KMS-11 (cell line): ENCODE measurements at regions not wholly inside any gene's neighbourhood (a gene's known extent, or its start where the extent isn't known, plus 50 kb on each side); places are given as distances from the start of the nearest gene placed in this dataset.

Experiments
- H2AFZ ChIP-seq: fragments of 200-600 bp; sonication (generic); 2 replicates; pipeline ENCODE4 v1.6.1; 2016; ENCODE audit warnings: antibody characterized with exemption, mixed run types, low read depth
- H3K27ac ChIP-seq: fragments of 200-600 bp; sonication (generic); 2 replicates; pipeline ENCODE4 v1.6.1; 2016; ENCODE audit warnings: mild to moderate bottlenecking, mixed run types
- H3K27me3 ChIP-seq: fragments of 200-600 bp; sonication (generic); 2 replicates; pipeline ENCODE4 v1.6.1; 2017; ENCODE audit warnings: mild to moderate bottlenecking, low read depth, mixed run types, moderate library complexity; ENCODE audit not compliant: insufficient read depth
- H3K36me3 ChIP-seq: fragments of 200-600 bp; sonication (generic); 2 replicates; pipeline ENCODE4 v1.6.1; 2017; ENCODE audit warnings: mild to moderate bottlenecking, mixed run types; ENCODE audit not compliant: insufficient read depth
- H3K4me1 ChIP-seq: fragments of 200-600 bp; sonication (generic); 2 replicates; pipeline ENCODE4 v1.6.1; 2016; ENCODE audit warnings: mild to moderate bottlenecking, low read depth, mixed run types; ENCODE audit not compliant: poor library complexity, severe bottlenecking
- H3K4me2 ChIP-seq: fragments of 200-600 bp; sonication (generic); 2 replicates; pipeline ENCODE4 v1.7.0; 2016; ENCODE audit warnings: mild to moderate bottlenecking, mixed run types
- H3K4me3 ChIP-seq: fragments of 200-600 bp; sonication (generic); IDR thresholded peaks from 2 replicates; pipeline ENCODE4 v1.6.1; 2017; ENCODE audit warnings: low read depth, low read length, mixed read lengths; ENCODE audit not compliant: insufficient read depth
- H3K79me2 ChIP-seq: fragments of 200-600 bp; sonication (generic); 2 replicates; pipeline ENCODE4 v1.6.1; 2016; ENCODE audit warnings: low read depth, mixed run types; ENCODE audit not compliant: insufficient read depth
- H3K9ac ChIP-seq: fragments of 200-600 bp; sonication (generic); 2 replicates; pipeline ENCODE4 v1.6.1; 2016; ENCODE audit warnings: mild to moderate bottlenecking, mixed run types
- H4K20me1 ChIP-seq: fragments of 200-600 bp; sonication (generic); 2 replicates; pipeline ENCODE4 v1.6.1; 2016; ENCODE audit warnings: mild to moderate bottlenecking, mixed run types; ENCODE audit not compliant: insufficient read depth
- TF ChIP-seq, protein P1 (sequence below): fragments of 200-600 bp; sonication (generic); conservative IDR thresholded peaks from 2 replicates; pipeline ENCODE4 v1.6.1; 2017; ENCODE audit warnings: low read depth, mild to moderate bottlenecking, antibody characterized with exemption, low read length, moderate library complexity, mixed read lengths

DNA sequence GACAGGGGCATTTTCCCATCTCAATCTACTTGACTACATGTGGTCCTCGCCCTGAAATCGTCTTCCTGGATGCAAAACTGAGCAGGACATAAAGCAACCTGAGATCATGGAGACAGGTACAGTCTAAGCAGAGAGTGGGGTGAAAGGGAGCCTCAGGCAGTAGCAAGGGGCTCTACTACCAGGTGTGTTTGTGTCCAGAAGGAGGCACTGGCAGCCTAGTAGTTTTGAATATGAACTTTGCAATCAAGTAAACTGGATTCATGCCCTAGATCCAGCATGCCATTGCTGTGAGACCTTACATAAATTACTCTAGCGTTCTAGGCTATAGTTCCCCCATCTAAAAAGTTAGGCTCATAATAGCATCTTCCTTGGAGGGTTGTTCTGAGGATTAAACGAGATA is 147.4 kb downstream of the TXNL1 start:
- Histone ChIP-seq H3K79me2 (no peaks in the 10 kb centered on the region), H3K4me2 (no peak overlapping the region), H2AFZ (no peak overlapping the region), H3K27ac (no peak overlapping the region), H3K4me3 (no peak overlapping the region), H3K4me1 (no peaks in the 10 kb centered on the region), H3K36me3 (no peaks in the 10 kb centered on the region), H3K27me3 (no peaks in the 10 kb centered on the region), H4K20me1 (no peaks in the 10 kb centered on the region), H3K9ac (no peak overlapping the region)
- TF ChIP-seq, protein P1, sequence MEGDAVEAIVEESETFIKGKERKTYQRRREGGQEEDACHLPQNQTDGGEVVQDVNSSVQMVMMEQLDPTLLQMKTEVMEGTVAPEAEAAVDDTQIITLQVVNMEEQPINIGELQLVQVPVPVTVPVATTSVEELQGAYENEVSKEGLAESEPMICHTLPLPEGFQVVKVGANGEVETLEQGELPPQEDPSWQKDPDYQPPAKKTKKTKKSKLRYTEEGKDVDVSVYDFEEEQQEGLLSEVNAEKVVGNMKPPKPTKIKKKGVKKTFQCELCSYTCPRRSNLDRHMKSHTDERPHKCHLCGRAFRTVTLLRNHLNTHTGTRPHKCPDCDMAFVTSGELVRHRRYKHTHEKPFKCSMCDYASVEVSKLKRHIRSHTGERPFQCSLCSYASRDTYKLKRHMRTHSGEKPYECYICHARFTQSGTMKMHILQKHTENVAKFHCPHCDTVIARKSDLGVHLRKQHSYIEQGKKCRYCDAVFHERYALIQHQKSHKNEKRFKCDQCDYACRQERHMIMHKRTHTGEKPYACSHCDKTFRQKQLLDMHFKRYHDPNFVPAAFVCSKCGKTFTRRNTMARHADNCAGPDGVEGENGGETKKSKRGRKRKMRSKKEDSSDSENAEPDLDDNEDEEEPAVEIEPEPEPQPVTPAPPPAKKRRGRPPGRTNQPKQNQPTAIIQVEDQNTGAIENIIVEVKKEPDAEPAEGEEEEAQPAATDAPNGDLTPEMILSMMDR, result no peak

DNA sequence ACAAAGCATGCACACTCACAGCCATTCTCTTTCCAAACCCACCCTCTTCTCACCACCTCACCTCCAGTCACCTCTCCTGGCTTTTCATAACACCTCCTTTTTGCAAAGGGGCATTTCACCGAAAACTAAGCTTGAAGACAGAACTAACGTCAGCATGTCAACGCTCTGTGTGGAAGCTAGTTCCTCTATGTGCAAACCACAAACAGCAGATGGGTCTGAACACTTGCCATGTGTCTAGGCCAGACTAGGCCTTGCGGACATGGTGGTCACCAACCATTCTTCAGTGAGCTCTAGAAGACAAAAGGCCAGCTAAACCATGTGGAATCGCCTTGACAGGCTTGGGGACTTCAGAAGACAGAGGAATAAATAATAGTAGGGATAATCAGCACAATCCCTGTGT is 148.5 kb downstream of the TXNL1 start:
- no peak overlapping the region for H3K4me2 ChIP-seq
- H2AFZ ChIP-seq, result no peak overlapping the region
- no peak overlapping the region for H3K4me3 ChIP-seq
- TF ChIP-seq, protein P1, result no peak
- no peak overlapping the region for H3K9ac ChIP-seq
- H3K79me2 ChIP-seq, result no peaks in the 10 kb centered on the region
- H3K27ac ChIP-seq, result no peak overlapping the region
- no peaks in the 10 kb centered on the region for H3K36me3 ChIP-seq
- no peaks in the 10 kb centered on the region for H3K27me3 ChIP-seq
- H4K20me1 ChIP-seq, result no peaks in the 10 kb centered on the region
- no peaks in the 10 kb centered on the region for H3K4me1 ChIP-seq

DNA sequence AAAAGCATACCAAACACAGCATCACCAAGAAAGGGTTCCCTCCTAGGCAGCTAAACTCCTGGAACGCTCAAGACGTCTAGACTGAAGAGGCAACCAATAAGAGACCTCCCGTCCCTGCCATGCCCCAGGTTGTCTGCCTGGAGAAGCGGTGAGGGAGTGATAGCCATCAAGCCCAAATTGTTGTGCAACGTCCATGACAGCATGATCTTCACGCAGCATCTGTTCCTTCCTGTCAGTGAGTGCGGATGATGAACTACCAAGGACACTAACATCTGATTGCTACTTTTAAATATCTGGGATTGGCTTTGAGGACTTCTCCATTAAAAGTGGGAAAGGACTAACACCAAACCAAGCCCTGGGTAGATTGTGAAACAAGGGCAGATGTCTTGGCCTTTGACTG is 149.7 kb downstream of the TXNL1 start:
- Histone ChIP-seq H3K27ac (no peak overlapping the region), H3K4me3 (no peak overlapping the region), H2AFZ (no peak overlapping the region), H3K36me3 (no peaks in the 10 kb centered on the region), H3K9ac (no peak overlapping the region), H4K20me1 (no peaks in the 10 kb centered on the region), H3K4me1 (no peaks in the 10 kb centered on the region), H3K27me3 (no peaks in the 10 kb centered on the region), H3K4me2 (no peak overlapping the region), H3K79me2 (no peaks in the 10 kb centered on the region)
- TF ChIP-seq, protein P1, result no peak

DNA sequence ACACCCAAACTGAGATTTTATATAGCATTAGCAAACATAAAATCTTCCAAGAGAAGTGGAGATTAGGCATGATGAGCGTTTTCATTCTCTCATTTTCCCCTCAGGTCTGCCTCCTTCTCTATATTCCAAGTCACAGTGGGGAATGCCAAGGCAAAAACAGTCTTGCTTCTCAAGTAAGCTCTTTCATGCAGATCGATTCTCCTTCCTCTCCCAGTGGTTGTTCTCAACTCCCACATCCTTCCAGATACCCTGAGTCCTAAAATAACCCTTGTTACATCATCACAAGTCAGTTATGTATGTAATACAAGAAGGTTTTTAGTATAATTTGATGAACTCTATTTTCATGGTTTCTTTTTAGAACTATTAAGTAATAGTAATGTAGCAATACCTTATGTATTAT is 150.6 kb downstream of the TXNL1 start:
- no peaks in the 10 kb centered on the region for H3K27me3 ChIP-seq
- H2AFZ ChIP-seq, result no peak overlapping the region
- no peaks in the 10 kb centered on the region for H3K79me2 ChIP-seq
- TF ChIP-seq, protein P1, result no peak
- no peaks in the 10 kb centered on the region for H3K4me1 ChIP-seq
- H3K4me3 ChIP-seq, result no peak overlapping the region
- no peak overlapping the region for H3K9ac ChIP-seq
- no peaks in the 10 kb centered on the region for H4K20me1 ChIP-seq
- H3K4me2 ChIP-seq, result no peak overlapping the region
- no peaks in the 10 kb centered on the region for H3K36me3 ChIP-seq
- no peak overlapping the region for H3K27ac ChIP-seq
